ENCODE measurements at regions not wholly inside any gene's neighbourhood (a gene's known extent, or its start where the extent isn't known, plus 50 kb on each side); places are given as distances from the start of the nearest gene placed in this dataset.

- no peak for DNase-seq (ENCODE audit: low spot score in 2 of 2)
- TF ChIP-seq POLR2A (IDR thresholded peaks at IDR 0.05) = no peak
- TF ChIP-seq CTCF (IDR thresholded peaks at IDR 0.05) = no peak
- intact Hi-C loops (cut with DNase I; ENCODE audit: low total_unique reads) = no loop called here
- 86 to 97% methylated on average over 1 of the region's 1 CpG for WGBS, 2 donors
- no peak overlapping the region for H3K4me3 ChIP-seq (ENCODE audit: low read depth, poor library complexity, severe bottlenecking)
These were observed 1043.2 kb downstream of the BRINP3 start for GRCh38 chr1:189434461-189434860.

- no peak for DNase-seq (ENCODE audit: low spot score in 2 of 2)
- no peak overlapping the region for H3K4me3 ChIP-seq (ENCODE audit: low read depth, poor library complexity, severe bottlenecking)
- TF ChIP-seq CTCF (IDR thresholded peaks at IDR 0.05) (no peak), POLR2A (IDR thresholded peaks at IDR 0.05) (no peak)
- intact Hi-C loops (cut with DNase I; ENCODE audit: low total_unique reads) = no loop called here
These were observed 1042.3 kb downstream of the BRINP3 start for GRCh38 chr1:189435398-189435797.

GRCh38 chr1:189438808-189439207 is 1038.9 kb downstream of the BRINP3 start:
- intact Hi-C loops (cut with DNase I; ENCODE audit: low total_unique reads) = no loop called here
- 50 to 60% methylated on average over 3 of the region's 3 CpGs for WGBS, 2 donors
- TF ChIP-seq CTCF (IDR thresholded peaks at IDR 0.05) (no peak), POLR2A (IDR thresholded peaks at IDR 0.05) (no peak)
- H3K4me3 ChIP-seq (ENCODE audit: low read depth, poor library complexity, severe bottlenecking) = no peak overlapping the region
- no peak for DNase-seq (ENCODE audit: low spot score in 2 of 2)

- DNase-seq (ENCODE audit: low spot score in 2 of 2) = no peak
- 40 to 43% methylated on average over 4 of the region's 4 CpGs for WGBS, 2 donors
- TF ChIP-seq POLR2A (IDR thresholded peaks at IDR 0.05) = no peak
- TF ChIP-seq CTCF (IDR thresholded peaks at IDR 0.05) = no peak
These were observed 1014.5 kb downstream of the BRINP3 start for GRCh38 chr1:189463166-189463565.

GRCh38 chr1:189496768-189497167 is 980.9 kb downstream of the BRINP3 start:
- DNase-seq (ENCODE audit: low spot score in 2 of 2) = no peak
- TF ChIP-seq POLR2A (IDR thresholded peaks at IDR 0.05) (no peak), CTCF (IDR thresholded peaks at IDR 0.05) (no peak)
- 75 to 81% methylated on average over 2 of the region's 2 CpGs for WGBS, 2 donors
- intact Hi-C loops (cut with DNase I; ENCODE audit: low total_unique reads) = no loop called here
- H3K4me3 ChIP-seq (ENCODE audit: low read depth, poor library complexity, severe bottlenecking) = no peak overlapping the region

More at GRCh38 chr1:189463166-189463565, 1014.5 kb downstream of the BRINP3 start:
- H3K4me3 ChIP-seq (ENCODE audit: low read depth, poor library complexity, severe bottlenecking) = no peak overlapping the region
- intact Hi-C loops (cut with DNase I; ENCODE audit: low total_unique reads) = no loop called here

GRCh38 chr1:189499736-189500135 is 977.9 kb downstream of the BRINP3 start:
- no peak overlapping the region for H3K4me3 ChIP-seq (ENCODE audit: low read depth, poor library complexity, severe bottlenecking)
- WGBS, 2 donors = 71 to 73% methylated on average over 4 of the region's 4 CpGs
- intact Hi-C loops (cut with DNase I; ENCODE audit: low total_unique reads) = no loop called here
- no peak for TF ChIP-seq CTCF (IDR thresholded peaks at IDR 0.05)
- no peak for TF ChIP-seq POLR2A (IDR thresholded peaks at IDR 0.05)
- no peak for DNase-seq (ENCODE audit: low spot score in 2 of 2)
